ENCODE measurements at regions not wholly inside any gene's neighbourhood (a gene's known extent, or its start where the extent isn't known, plus 50 kb on each side); places are given as distances from the start of the nearest gene placed in this dataset.

GRCh38 chr6:19309661-19310060, 527.5 kb upstream of the ID4 start:
- no peaks in the 10 kb centered on the region for H3K4me1 ChIP-seq (ENCODE audit: low read depth)
- TF ChIP-seq CTCF (IDR thresholded peaks at IDR 0.05), result no peak
- no peak for ATAC-seq
- intact Hi-C loops (cut with DNase I, micrococcal nuclease), result no loop called here
- DNase-seq, result no peak
- no peak overlapping the region for H3K4me3 ChIP-seq
- H3K9me3 ChIP-seq, result no peaks in the 10 kb centered on the region
- H3K36me3 ChIP-seq (ENCODE audit: low read depth), result no peaks in the 10 kb centered on the region

DNA sequence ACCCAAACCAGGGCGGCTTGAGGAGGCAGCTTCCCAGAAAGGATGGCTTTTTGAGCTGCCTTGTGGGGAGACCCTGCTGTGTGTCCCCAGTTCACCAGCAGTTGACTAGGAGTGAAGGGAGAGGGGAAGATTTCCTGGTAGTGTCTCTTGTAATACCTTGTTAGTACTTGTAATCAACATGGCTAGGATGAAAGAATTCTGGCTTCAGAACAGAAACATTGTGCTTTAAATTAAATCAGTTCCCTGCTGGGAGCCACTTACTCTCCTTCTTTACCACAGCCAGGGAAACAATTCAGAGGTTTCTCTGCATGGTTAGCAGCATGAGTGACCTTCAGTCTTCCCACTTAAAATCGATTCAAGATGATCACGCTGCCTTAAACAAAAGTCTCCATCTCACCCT, 525.4 kb upstream of the ID4 start:
- no peak for TF ChIP-seq CTCF (IDR thresholded peaks at IDR 0.05)
- DNase-seq (no peak), ATAC-seq (no peak)
- intact Hi-C loops (cut with DNase I, micrococcal nuclease), result no loop called here
- H3K9me3 ChIP-seq, result no peaks in the 10 kb centered on the region
- H3K4me1 ChIP-seq (ENCODE audit: low read depth), result no peaks in the 10 kb centered on the region
- H3K36me3 ChIP-seq (ENCODE audit: low read depth), result no peaks in the 10 kb centered on the region
- no peak overlapping the region for H3K4me3 ChIP-seq

DNA sequence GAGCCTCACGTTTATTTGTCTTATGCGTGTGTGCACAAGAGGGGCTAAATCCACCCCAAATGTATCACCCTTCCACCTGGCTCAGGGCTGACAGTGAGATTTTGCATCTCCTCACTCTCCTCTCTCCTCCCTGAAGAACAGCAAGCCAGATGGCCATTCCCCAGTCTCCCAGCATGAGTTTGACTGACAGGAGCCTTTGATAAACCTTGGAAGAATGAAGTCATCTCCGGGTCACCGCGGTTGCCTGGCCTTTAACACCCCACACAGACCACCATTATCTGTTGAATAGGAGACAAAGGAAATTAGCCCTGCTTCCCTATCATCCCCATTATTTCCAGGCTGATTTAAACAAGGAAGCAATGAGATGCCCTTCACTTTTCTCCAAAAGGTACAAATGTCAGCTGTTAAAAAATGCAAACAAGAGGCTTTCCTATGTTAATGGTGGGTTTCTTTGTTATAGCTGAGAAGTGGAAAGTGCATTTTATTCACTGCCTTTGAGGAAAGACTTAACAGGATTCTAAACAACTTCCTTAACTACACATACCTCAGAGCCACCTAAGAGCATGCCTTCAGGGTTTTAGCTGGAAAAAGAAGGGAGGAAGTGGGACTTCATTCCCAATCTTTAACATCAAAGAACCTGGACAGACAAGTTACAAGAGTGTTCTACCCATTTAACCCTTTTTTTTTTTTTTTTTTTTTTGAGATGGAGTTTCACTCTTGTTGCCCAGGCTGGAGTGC, 524.8 kb upstream of the ID4 start:
- DNase-seq, result no peak
- Histone ChIP-seq H3K36me3 (ENCODE audit: low read depth) (no peaks in the 10 kb centered on the region), H3K9me3 (no peaks in the 10 kb centered on the region), H3K4me3 (no peak overlapping the region), H3K4me1 (ENCODE audit: low read depth) (no peaks in the 10 kb centered on the region)
- intact Hi-C loops (cut with DNase I, micrococcal nuclease), result no loop called here
- no peak for TF ChIP-seq CTCF (IDR thresholded peaks at IDR 0.05)
- ATAC-seq, result no peak

DNA sequence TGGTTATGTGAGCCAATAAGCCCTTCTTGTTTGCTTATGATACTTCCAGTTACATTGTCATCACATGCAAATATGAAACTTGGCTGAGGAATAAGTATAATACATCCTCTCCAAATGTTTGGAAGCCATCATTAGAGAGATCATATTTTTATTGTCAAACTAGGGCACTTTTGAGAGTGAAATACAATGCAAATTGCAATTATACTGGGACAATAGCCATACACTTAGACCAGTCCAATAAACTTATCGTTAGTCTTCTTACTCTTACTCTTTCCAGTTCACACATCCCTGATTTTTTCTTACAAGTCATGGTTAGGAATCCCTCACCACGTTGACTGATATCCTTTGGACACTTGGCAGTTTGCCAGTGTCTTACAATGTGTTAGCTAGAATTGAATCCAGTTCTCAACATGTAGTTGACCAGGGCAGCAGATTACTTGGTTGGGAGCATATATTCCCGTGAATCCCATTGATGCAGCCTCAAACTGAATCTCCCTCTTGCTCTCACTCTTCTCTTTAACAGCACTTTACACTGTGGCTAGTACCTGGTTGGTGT, 519.7 kb upstream of the ID4 start:
- DNase-seq, result no peak
- no peak for ATAC-seq
- no peaks in the 10 kb centered on the region for H3K4me1 ChIP-seq (ENCODE audit: low read depth)
- intact Hi-C loops (cut with DNase I, micrococcal nuclease), result no loop called here
- no peaks in the 10 kb centered on the region for H3K9me3 ChIP-seq
- H3K36me3 ChIP-seq (ENCODE audit: low read depth), result no peaks in the 10 kb centered on the region
- no peak overlapping the region for H3K4me3 ChIP-seq
- no peak for TF ChIP-seq CTCF (IDR thresholded peaks at IDR 0.05)

DNA sequence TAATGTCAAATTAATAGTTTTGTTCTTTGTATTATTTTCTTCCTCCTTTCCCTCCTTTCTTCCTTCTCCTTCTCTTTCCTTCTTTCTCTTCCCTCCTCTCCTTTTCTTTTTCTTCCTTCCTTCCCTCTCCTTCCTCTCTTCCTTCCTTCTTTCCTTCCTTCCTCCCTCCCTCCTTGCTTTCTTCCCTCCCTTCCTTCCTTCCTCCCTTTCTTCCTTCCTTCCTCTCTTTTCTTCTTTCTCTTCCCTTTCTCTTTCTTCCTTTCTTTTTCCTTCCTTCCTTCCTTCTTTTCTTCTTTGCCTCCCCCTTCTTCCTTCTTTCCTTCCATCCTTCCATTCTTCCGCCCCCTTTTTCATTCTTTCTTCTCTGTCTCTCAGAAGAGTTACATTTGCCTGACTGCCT, 518.2 kb upstream of the ID4 start:
- no peaks in the 10 kb centered on the region for H3K4me1 ChIP-seq (ENCODE audit: low read depth)
- ATAC-seq (no peak), DNase-seq (no peak)

More for the DNA sequence above, 518.2 kb upstream of the ID4 start:
- intact Hi-C loops (cut with DNase I, micrococcal nuclease), result no loop called here
- TF ChIP-seq CTCF (IDR thresholded peaks at IDR 0.05), result no peak
- Histone ChIP-seq H3K9me3 (no peaks in the 10 kb centered on the region), H3K36me3 (ENCODE audit: low read depth) (no peaks in the 10 kb centered on the region), H3K4me3 (no peak overlapping the region)
